GM19468 (cell line): ENCODE measurements at regions not wholly inside any gene's neighbourhood (a gene's known extent, or its start where the extent isn't known, plus 50 kb on each side); places are given as distances from the start of the nearest gene placed in this dataset.
"Not testable (repeated sequence)": the region's sequence is repeated elsewhere in the genome, so short reads cannot be mapped to it uniquely, and the experiment has no call there.

Source experiments
- ATAC-seq: cut with Tn5 transposase; IDR thresholded peaks from one replicate; pipeline ENCODE4 v1.9.1; 2021; ENCODE audit warnings: mild to moderate bottlenecking, moderate library complexity, moderate number of reproducible peaks; ENCODE audit not compliant: unreplicated experiment; ENCODE audit errors: extremely low read depth

- no peak for ATAC-seq
Observed at GRCh38 chr5:74535926-74536325, 104.6 kb downstream of the ENC1 start.

- ATAC-seq: no peak
Observed at GRCh38 chr5:74534397-74535129, 106.0 kb downstream of the ENC1 start.

- no peak for ATAC-seq
Observed at GRCh38 chr5:74530326-74531050, 110.0 kb downstream of the ENC1 start.

GRCh38 chr5:74529101-74529500 is 111.4 kb downstream of the ENC1 start:
- ATAC-seq: no peak

GRCh38 chr5:74526111-74526510 is 114.4 kb downstream of the ENC1 start:
- no peak for ATAC-seq

- ATAC-seq: not testable (repeated sequence)
Observed at GRCh38 chr5:74524767-74525166, 115.8 kb downstream of the ENC1 start.

GRCh38 chr5:74523698-74524097 is 116.8 kb downstream of the ENC1 start:
- ATAC-seq: not testable (repeated sequence)

GRCh38 chr5:74522838-74523237 is 117.7 kb downstream of the ENC1 start:
- not testable (repeated sequence) for ATAC-seq

- no peak for ATAC-seq
Observed at GRCh38 chr5:74521401-74521800, 119.1 kb downstream of the ENC1 start.

GRCh38 chr5:74519679-74520078 is 120.8 kb downstream of the ENC1 start:
- no peak for ATAC-seq

- ATAC-seq: no peak
Observed at GRCh38 chr5:74519161-74519571, 121.4 kb downstream of the ENC1 start.

- no peak for ATAC-seq
Observed at GRCh38 chr5:74517700-74518099, 122.8 kb downstream of the ENC1 start.

GRCh38 chr5:74516211-74516636 is 124.3 kb downstream of the ENC1 start:
- no peak for ATAC-seq

GRCh38 chr5:74514888-74515551 is 125.5 kb downstream of the ENC1 start:
- no peak for ATAC-seq

GRCh38 chr5:74511770-74512169 is 128.8 kb downstream of the ENC1 start:
- not testable (repeated sequence) for ATAC-seq

GRCh38 chr5:74510476-74511075 is 130.0 kb downstream of the ENC1 start:
- ATAC-seq: no peak

- ATAC-seq: no peak
Observed at GRCh38 chr5:74507370-74508005, 133.0 kb downstream of the ENC1 start.

- no peak for ATAC-seq
Observed at GRCh38 chr5:74506119-74506518, 134.4 kb downstream of the ENC1 start.

GRCh38 chr5:74504463-74504862 is 136.1 kb downstream of the ENC1 start:
- ATAC-seq: no peak

- ATAC-seq: no peak
Observed at GRCh38 chr5:74502479-74502950, 138.0 kb downstream of the ENC1 start.
